HepG2 (cell line): ENCODE measurements at regions not wholly inside any gene's neighbourhood (a gene's known extent, or its start where the extent isn't known, plus 50 kb on each side); places are given as distances from the start of the nearest gene placed in this dataset.

Source experiments
- ATAC-seq: fragments of 200-7000 bp; cut with Tn5 transposase; 3 replicates; pipeline ENCODE4 v1.9.1; 2020; ENCODE audit warnings: mild to moderate bottlenecking, moderate library complexity
- BruUV-seq: library from RNA; stranded (reverse); fragments of 400-500 nt; replicated peaks from 2 replicates; lab custom pipeline; 2021; lab: Mats Ljungman, UMichigan
- CTCF ChIA-PET: fragments of 300-600 bp; formaldehyde crosslinking; extraction: SDS; loops from one replicate; lab custom pipeline; 2021; ENCODE audit warnings: low total read pairs, inconsistent platforms, low intra/inter-chr PET ratio; lab: Yijun Ruan, JAX
- POLR2A ChIA-PET: fragments of 350-600 bp; sonication (Branson Sonifier 250); formaldehyde crosslinking; loops from one replicate; lab custom pipeline; 2020; ENCODE audit warnings: antibody characterized with exemption, inconsistent platforms; lab: Yijun Ruan, JAX
- DNase-seq: peaks from one replicate; pipeline ENCODE4 v3.0.0-alpha.2; 2015; ENCODE audit warnings: low spot score
- FAIRE-seq: peaks from 3 replicates; lab custom pipeline; 2011; peaks lifted over from hg19 to GRCh38; lab: Jason Lieb, UNC
- H2AFZ ChIP-seq: one replicate; pipeline ENCODE4 v1.6.1; 2011; ENCODE audit warnings: low read length, inconsistent platforms
- H3K27ac ChIP-seq: fragments of 300-600 bp; 3 replicates; pipeline ENCODE4 v1.8.0; 2011; ENCODE audit warnings: mixed run types, mild to moderate bottlenecking, mixed read lengths, low read length, inconsistent platforms; ENCODE audit not compliant: insufficient read depth; ENCODE audit errors: extremely low read length
- H3K27me3 ChIP-seq, 2 experiments: fragments of 200-600 bp in 1 of 2; 2 replicates in 1 of 2; 3 replicates in 1 of 2; pipeline versions ENCODE4 v1.6.0 to v1.8.0; 2011; ENCODE audit warnings: low read length in 2 of 2, mild to moderate bottlenecking in 2 of 2, moderate library complexity in 2 of 2, inconsistent platforms in 1 of 2; ENCODE audit not compliant: insufficient read depth in 2 of 2, control insufficient read depth in 1 of 2
- H3K36me3 ChIP-seq, 2 experiments: fragments of 200-600 bp in 1 of 2; replicated peaks in 1 of 2; 2 replicates in 1 of 2; 3 replicates in 1 of 2; pipeline versions ENCODE4 v1.5.1 to v1.8.0; 2011; ENCODE audit warnings: low read length in 2 of 2, inconsistent platforms in 1 of 2; ENCODE audit not compliant: insufficient read depth in 2 of 2, control insufficient read depth in 1 of 2
- H3K4me1 ChIP-seq: 2 replicates; pipeline ENCODE4 v1.5.1; 2012; ENCODE audit warnings: low read length, inconsistent platforms; ENCODE audit not compliant: insufficient read depth
- H3K4me2 ChIP-seq: 2 replicates; pipeline ENCODE4 v1.6.0; 2011; ENCODE audit warnings: low read depth, low read length, inconsistent platforms
- H3K4me3 ChIP-seq, 3 experiments: fragments of 200-600 bp in 1 of 3; sonication (generic), shearing (Covaris generic) in 1 of 3; replicated peaks in 1 of 3; 2 replicates each; pipeline ENCODE4 v1.5.1; 2011 to 2016; ENCODE audit warnings: low read length in 3 of 3, inconsistent platforms in 2 of 3, low read depth in 2 of 3, mild to moderate bottlenecking in 2 of 3, control low read depth in 1 of 3, mixed read lengths in 1 of 3; ENCODE audit not compliant: insufficient read depth in 1 of 3
- H3K79me2 ChIP-seq: one replicate; pipeline ENCODE4 v1.6.1; 2011; ENCODE audit warnings: low read length, inconsistent platforms; ENCODE audit not compliant: insufficient read depth
- H3K9ac ChIP-seq: 2 replicates; pipeline ENCODE4 v1.6.0; 2011; ENCODE audit warnings: mild to moderate bottlenecking, low read depth, low read length, inconsistent platforms; ENCODE audit not compliant: insufficient read depth
- H3K9me3 ChIP-seq: 2 replicates; pipeline ENCODE4 v1.5.1; 2012; ENCODE audit warnings: mild to moderate bottlenecking, low read length
- H4K20me1 ChIP-seq: 2 replicates; pipeline ENCODE4 v1.6.0; 2011; ENCODE audit warnings: inconsistent platforms, mild to moderate bottlenecking, low read length, moderate library complexity; ENCODE audit not compliant: insufficient read depth
- CHD4 ChIP-seq: fragments of 200-600 bp; sonication (generic); IDR thresholded peaks from 2 replicates; pipeline ENCODE4 v1.7.0; 2017; ENCODE audit warnings: mild to moderate bottlenecking, low read length, borderline replicate concordance
- MTA3 ChIP-seq: sonication (generic); formaldehyde crosslinking; IDR thresholded peaks from 2 replicates; pipeline ENCODE4 v1.4.0; 2020; ENCODE audit warnings: missing genetic modification reagents
- REPIN1 ChIP-seq: sonication (generic); formaldehyde crosslinking; IDR thresholded peaks from 2 replicates; pipeline ENCODE4 v1.8.0; 2022; ENCODE audit warnings: missing genetic modification reagents, low read depth, mild to moderate bottlenecking, borderline replicate concordance
- SOX13 ChIP-seq, 3 experiments: fragments of 450-650 bp in 1 of 3; sonication (generic) in 1 of 3; formaldehyde crosslinking in 1 of 3; IDR thresholded peaks in 2 of 3; conservative IDR thresholded peaks in 1 of 3; 2 replicates each; pipeline versions ENCODE4 v1.5.0 to v1.6.1; 2016 to 2020; ENCODE audit warnings: antibody characterized with exemption in 1 of 3, mild to moderate bottlenecking in 1 of 3, missing compliant biosample characterization in 1 of 3, missing genetic modification reagents in 1 of 3, moderate library complexity in 1 of 3
- ZFP41 ChIP-seq: sonication (generic); formaldehyde crosslinking; IDR thresholded peaks from 2 replicates; pipeline ENCODE4 v1.4.0; 2020; ENCODE audit warnings: mild to moderate bottlenecking, missing genetic modification reagents, borderline replicate concordance
- ZNF10 ChIP-seq: sonication (generic); formaldehyde crosslinking; IDR thresholded peaks from 2 replicates; pipeline ENCODE4 v1.4.0; 2020; ENCODE audit warnings: mild to moderate bottlenecking, low read depth, missing genetic modification reagents, borderline replicate concordance
- ZNF350 ChIP-seq: sonication (generic); formaldehyde crosslinking; IDR thresholded peaks from 2 replicates; pipeline ENCODE4 v1.4.0; 2020; ENCODE audit warnings: mild to moderate bottlenecking, low read depth, missing genetic modification reagents, borderline replicate concordance
- ZNF563 ChIP-seq: sonication (generic); formaldehyde crosslinking; IDR thresholded peaks from 2 replicates; pipeline ENCODE4 v1.8.0; 2022; ENCODE audit warnings: mild to moderate bottlenecking, moderate library complexity, missing genetic modification reagents
- ZNF703 ChIP-seq: sonication (generic); formaldehyde crosslinking; IDR thresholded peaks from 2 replicates; pipeline ENCODE4 v1.5.1; 2020; ENCODE audit warnings: missing genetic modification reagents, mild to moderate bottlenecking, moderate library complexity, borderline replicate concordance
- ZSCAN31 ChIP-seq: sonication (generic); formaldehyde crosslinking; IDR thresholded peaks from 2 replicates; pipeline ENCODE4 v1.5.0; 2020; ENCODE audit warnings: low read depth, mild to moderate bottlenecking, missing genetic modification reagents
- WGBS: methylation state at CpG from one replicate; pipeline ENCODE4 v1.1.6; 2017; ENCODE audit warnings: low lambda C conversion rate; 5-methylcytosine and 5-hydroxymethylcytosine counted together
- in situ Hi-C: cut with HindIII; loops from 2 replicates; pipeline ENCODE4 v1.10.0; 2017; ENCODE audit warnings: low pct_unique_long_range_greater_than_20kb; ENCODE audit not compliant: extremely low pct_ligation_motif_present
- intact Hi-C: fragments of 100-400 bp; cut with micrococcal nuclease; formaldehyde crosslinking; loops from one replicate; pipeline ENCODE4 v1.10.0; 2022; ENCODE audit not compliant: unreplicated experiment
- TF ChIP-seq, protein P1 (sequence below): sonication (generic); formaldehyde crosslinking; IDR thresholded peaks from 2 replicates; pipeline ENCODE4 v1.8.0; 2023; ENCODE audit warnings: mild to moderate bottlenecking, missing genetic modification reagents
- TF ChIP-seq, protein P2 (sequence below), 2 experiments: sonication (generic) in 1 of 2; formaldehyde crosslinking in 1 of 2; IDR thresholded peaks; 2 replicates each; pipeline versions ENCODE4 v1.4.0 to v1.6.1; 2016 to 2020; ENCODE audit warnings: borderline replicate concordance in 1 of 2, low read depth in 1 of 2, mild to moderate bottlenecking in 1 of 2, missing genetic modification reagents in 1 of 2
- TF ChIP-seq, protein P3 (sequence below): sonication (generic); formaldehyde crosslinking; IDR thresholded peaks from 2 replicates; pipeline ENCODE4 v1.5.1; 2020; ENCODE audit warnings: mild to moderate bottlenecking, moderate library complexity, missing genetic modification reagents
- TF ChIP-seq, protein P4 (sequence below): sonication (generic); formaldehyde crosslinking; IDR thresholded peaks from 2 replicates; pipeline ENCODE4 v1.4.0; 2020; ENCODE audit warnings: mild to moderate bottlenecking, missing genetic modification reagents
- TF ChIP-seq, protein P5 (sequence below): IDR thresholded peaks from 2 replicates; pipeline ENCODE4 v1.6.1; 2016

DNA sequence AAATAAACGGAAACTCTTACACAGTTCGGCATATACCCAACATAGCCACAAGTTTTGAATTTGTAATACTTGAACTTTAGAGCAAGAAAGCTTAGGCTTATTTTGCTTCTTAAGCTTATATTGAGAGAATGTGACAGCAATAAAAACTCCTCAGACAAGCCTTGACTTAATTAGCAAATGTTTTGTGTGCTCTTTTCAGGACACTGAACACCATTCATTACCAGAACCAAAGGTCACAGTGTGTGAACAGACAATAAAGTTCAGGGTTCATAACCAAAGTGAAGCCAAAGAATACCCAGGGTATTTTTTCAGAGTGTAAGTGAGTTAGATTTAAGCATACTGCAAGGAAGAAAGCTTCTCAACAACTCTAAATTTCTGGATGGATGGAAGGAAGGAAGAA is 605.8 kb downstream of the METTL4 start:
- H2AFZ ChIP-seq: no peak overlapping the region
- H3K9ac ChIP-seq: no peak overlapping the region
- H3K36me3 ChIP-seq: no peaks in the 10 kb centered on the region
- BruUV-seq: no TSS peak
- ATAC-seq: no peak
- no peaks in the 10 kb centered on the region for H3K9me3 ChIP-seq
- 2% methylated on average over 2 of the region's 2 CpGs for WGBS
- no peak overlapping the region for H3K27ac ChIP-seq
- peaks cover 7% of the 10 kb centered on the region; the same call in 1 of the 2 replicates for H3K4me1 ChIP-seq
- FAIRE-seq: no peak
- no peaks in the 10 kb centered on the region for H3K79me2 ChIP-seq
- in situ Hi-C loops (no loop called here), intact Hi-C loops (no loop called here)
- H3K4me2 ChIP-seq: no peak overlapping the region
- no peaks in the 10 kb centered on the region for H3K27me3 ChIP-seq
- no peak for DNase-seq
- no peaks in the 10 kb centered on the region for H4K20me1 ChIP-seq
- ChIA-PET POLR2A (no interaction called here), CTCF (no interaction called here)
- no peak overlapping the region for H3K4me3 ChIP-seq
- TF ChIP-seq, protein P1, sequence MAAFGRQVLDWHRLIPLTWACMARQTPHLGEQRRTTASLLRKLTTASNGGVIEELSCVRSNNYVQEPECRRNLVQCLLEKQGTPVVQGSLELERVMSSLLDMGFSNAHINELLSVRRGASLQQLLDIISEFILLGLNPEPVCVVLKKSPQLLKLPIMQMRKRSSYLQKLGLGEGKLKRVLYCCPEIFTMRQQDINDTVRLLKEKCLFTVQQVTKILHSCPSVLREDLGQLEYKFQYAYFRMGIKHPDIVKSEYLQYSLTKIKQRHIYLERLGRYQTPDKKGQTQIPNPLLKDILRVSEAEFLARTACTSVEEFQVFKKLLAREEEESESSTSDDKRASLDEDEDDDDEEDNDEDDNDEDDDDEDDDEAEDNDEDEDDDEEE (CRISPR knock-in tag): no peak
- TF ChIP-seq ZFP41: no peak
- TF ChIP-seq ZNF10 (CRISPR knock-in tag): no peak
- TF ChIP-seq ZNF703: no peak
- TF ChIP-seq ZSCAN31 (CRISPR knock-in tag): no peak
- TF ChIP-seq, protein P2, sequence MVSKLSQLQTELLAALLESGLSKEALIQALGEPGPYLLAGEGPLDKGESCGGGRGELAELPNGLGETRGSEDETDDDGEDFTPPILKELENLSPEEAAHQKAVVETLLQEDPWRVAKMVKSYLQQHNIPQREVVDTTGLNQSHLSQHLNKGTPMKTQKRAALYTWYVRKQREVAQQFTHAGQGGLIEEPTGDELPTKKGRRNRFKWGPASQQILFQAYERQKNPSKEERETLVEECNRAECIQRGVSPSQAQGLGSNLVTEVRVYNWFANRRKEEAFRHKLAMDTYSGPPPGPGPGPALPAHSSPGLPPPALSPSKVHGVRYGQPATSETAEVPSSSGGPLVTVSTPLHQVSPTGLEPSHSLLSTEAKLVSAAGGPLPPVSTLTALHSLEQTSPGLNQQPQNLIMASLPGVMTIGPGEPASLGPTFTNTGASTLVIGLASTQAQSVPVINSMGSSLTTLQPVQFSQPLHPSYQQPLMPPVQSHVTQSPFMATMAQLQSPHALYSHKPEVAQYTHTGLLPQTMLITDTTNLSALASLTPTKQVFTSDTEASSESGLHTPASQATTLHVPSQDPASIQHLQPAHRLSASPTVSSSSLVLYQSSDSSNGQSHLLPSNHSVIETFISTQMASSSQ (IDR thresholded peaks at IDR 0.05; ENCODE audit: low read depth): no peak
- TF ChIP-seq, protein P2 (CRISPR knock-in tag; IDR thresholded peaks at IDR 0.05; ENCODE audit: borderline replicate concordance): no peak
- TF ChIP-seq, protein P3, sequence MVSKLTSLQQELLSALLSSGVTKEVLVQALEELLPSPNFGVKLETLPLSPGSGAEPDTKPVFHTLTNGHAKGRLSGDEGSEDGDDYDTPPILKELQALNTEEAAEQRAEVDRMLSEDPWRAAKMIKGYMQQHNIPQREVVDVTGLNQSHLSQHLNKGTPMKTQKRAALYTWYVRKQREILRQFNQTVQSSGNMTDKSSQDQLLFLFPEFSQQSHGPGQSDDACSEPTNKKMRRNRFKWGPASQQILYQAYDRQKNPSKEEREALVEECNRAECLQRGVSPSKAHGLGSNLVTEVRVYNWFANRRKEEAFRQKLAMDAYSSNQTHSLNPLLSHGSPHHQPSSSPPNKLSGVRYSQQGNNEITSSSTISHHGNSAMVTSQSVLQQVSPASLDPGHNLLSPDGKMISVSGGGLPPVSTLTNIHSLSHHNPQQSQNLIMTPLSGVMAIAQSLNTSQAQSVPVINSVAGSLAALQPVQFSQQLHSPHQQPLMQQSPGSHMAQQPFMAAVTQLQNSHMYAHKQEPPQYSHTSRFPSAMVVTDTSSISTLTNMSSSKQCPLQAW: no peak
- no peak for TF ChIP-seq ZNF563 (CRISPR knock-in tag)
- TF ChIP-seq, protein P4, sequence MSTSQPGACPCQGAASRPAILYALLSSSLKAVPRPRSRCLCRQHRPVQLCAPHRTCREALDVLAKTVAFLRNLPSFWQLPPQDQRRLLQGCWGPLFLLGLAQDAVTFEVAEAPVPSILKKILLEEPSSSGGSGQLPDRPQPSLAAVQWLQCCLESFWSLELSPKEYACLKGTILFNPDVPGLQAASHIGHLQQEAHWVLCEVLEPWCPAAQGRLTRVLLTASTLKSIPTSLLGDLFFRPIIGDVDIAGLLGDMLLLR (CRISPR knock-in tag): no peak
- no peak for TF ChIP-seq CHD4
- TF ChIP-seq, protein P5, sequence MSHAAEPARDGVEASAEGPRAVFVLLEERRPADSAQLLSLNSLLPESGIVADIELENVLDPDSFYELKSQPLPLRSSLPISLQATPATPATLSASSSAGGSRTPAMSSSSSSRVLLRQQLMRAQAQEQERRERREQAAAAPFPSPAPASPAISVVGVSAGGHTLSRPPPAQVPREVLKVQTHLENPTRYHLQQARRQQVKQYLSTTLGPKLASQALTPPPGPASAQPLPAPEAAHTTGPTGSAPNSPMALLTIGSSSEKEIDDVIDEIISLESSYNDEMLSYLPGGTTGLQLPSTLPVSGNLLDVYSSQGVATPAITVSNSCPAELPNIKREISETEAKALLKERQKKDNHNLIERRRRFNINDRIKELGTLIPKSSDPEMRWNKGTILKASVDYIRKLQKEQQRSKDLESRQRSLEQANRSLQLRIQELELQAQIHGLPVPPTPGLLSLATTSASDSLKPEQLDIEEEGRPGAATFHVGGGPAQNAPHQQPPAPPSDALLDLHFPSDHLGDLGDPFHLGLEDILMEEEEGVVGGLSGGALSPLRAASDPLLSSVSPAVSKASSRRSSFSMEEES: no peak
- TF ChIP-seq ZNF350 (CRISPR knock-in tag): no peak
- no peak for TF ChIP-seq REPIN1 (CRISPR knock-in tag)
- no peak for TF ChIP-seq MTA3 (CRISPR knock-in tag)
- TF ChIP-seq SOX13 (IDR thresholded peaks at IDR 0.05): no peak
- no peak for TF ChIP-seq SOX13 (CRISPR knock-in tag; conservative IDR thresholded peaks at IDR 0.05 in 1 of 2, IDR thresholded peaks at IDR 0.05 in 1 of 2)
